Fibroblast of mammary gland (primary cell): ENCODE measurements at regions not wholly inside any gene's neighbourhood (a gene's known extent, or its start where the extent isn't known, plus 50 kb on each side); places are given as distances from the start of the nearest gene placed in this dataset.

ENCODE experiments used
- DNase-seq: peaks from one replicate; pipeline ENCODE4 v3.0.0-alpha.2; 2010; ENCODE audit warnings: low read depth
- H3K4me3 ChIP-seq: 2 replicates; pipeline ENCODE4 v1.5.1; 2011; ENCODE audit warnings: low read depth, mild to moderate bottlenecking, low read length, moderate library complexity; ENCODE audit not compliant: control insufficient read depth
- TF ChIP-seq, protein P1 (sequence below): conservative IDR thresholded peaks from 2 replicates; pipeline ENCODE4 v1.5.1; 2011; ENCODE audit warnings: low read depth, low read length, inconsistent platforms; ENCODE audit not compliant: control insufficient read depth, insufficient read depth

GRCh38 chr21:28410256-28410655, 582.4 kb downstream of the LTN1 start:
- no peak for DNase-seq
- H3K4me3 ChIP-seq, result no peak overlapping the region
- TF ChIP-seq, protein P1, sequence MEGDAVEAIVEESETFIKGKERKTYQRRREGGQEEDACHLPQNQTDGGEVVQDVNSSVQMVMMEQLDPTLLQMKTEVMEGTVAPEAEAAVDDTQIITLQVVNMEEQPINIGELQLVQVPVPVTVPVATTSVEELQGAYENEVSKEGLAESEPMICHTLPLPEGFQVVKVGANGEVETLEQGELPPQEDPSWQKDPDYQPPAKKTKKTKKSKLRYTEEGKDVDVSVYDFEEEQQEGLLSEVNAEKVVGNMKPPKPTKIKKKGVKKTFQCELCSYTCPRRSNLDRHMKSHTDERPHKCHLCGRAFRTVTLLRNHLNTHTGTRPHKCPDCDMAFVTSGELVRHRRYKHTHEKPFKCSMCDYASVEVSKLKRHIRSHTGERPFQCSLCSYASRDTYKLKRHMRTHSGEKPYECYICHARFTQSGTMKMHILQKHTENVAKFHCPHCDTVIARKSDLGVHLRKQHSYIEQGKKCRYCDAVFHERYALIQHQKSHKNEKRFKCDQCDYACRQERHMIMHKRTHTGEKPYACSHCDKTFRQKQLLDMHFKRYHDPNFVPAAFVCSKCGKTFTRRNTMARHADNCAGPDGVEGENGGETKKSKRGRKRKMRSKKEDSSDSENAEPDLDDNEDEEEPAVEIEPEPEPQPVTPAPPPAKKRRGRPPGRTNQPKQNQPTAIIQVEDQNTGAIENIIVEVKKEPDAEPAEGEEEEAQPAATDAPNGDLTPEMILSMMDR, result no peak

- DNase-seq, result peak; percentile 13
- no peak overlapping the region for H3K4me3 ChIP-seq
- TF ChIP-seq, protein P1, result no peak
These were observed 590.1 kb downstream of the LTN1 start for GRCh38 chr21:28402616-28402989.

DNA sequence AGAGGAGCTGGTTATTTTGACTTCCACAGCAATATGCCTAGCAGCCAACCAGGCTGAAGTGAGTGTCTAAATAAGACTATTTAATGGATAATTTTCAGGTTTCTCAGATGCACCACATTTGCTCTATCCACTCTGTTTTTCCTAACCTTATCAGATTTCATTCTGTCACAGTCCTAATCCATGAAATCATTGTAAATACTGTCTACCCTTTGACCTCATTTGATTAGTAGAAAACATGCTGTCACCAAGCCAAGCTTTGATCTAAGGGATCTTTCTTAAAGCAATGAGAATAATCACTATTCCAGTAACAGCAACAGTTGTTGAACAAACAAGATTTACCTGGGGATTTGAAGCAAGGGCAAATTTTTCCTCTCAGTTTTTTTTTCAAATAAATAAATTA, 595.6 kb downstream of the LTN1 start:
- no peak for DNase-seq
- no peak overlapping the region for H3K4me3 ChIP-seq
- TF ChIP-seq, protein P1, result no peak

DNA sequence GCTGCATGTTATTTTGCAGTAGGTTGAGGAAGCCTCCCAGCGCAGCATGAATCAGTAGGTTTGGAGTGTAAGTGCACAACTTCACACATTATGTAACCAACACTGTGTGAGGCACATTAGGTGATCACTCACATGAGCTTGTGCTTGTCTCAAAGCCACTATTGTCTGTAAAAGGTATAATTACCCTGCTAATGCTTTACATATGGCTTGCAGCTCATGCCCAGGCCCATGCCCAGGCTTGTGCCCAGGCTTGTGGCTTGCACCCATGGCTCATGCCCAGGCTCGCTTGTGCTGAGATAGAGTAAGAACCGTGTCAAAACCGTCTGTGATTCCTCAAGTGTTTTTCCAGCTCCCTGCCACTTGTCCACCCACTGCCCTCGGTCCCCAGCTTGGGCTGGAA, 596.3 kb downstream of the LTN1 start:
- no peak overlapping the region for H3K4me3 ChIP-seq
- no peak for DNase-seq
- TF ChIP-seq, protein P1, result no peak

- DNase-seq, result no peak
- no peak overlapping the region for H3K4me3 ChIP-seq
- TF ChIP-seq, protein P1, result no peak
These were observed 599.4 kb downstream of the LTN1 start for GRCh38 chr21:28393279-28393678.

DNA sequence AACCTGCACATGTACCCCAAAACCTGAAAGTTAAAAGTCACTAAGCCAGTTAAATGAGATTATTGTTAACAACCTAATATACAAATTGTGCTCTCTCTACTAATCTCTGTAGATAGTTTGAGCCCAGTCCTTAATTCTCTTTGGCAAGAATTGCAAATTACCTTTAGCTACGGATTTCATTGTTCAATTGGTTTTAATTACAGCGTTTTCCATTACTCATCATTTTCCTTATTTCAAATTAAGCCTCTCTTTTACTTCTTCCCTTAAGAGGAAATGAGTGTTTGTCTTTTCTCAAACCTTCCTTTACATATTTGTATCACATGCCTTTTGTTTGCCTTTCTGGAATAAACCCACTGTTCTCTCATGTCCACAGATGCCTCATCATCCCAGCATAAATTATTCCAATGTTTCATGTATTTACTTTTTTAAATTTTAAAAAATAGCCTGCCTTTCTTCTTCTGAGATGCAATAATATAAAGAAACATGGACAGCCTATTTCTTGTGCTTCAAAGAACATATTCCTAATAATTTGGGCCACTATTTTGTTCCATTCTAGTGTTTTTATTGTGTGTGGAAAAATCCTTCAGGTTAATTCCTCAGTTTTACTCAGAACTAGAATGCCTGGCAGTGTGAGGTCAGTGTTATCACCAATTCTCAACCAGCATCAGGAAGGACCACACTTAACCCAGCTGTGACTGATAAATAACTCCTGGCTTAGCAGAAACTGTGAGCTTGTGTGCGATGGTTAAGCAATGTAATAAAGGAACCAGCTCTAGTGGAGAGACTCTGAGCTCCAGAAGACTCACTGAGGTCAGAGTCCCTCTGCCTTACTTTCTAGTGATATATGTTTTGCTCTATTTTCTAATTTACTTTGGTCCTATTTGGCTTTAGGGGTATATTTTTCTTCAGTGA, 600.5 kb downstream of the LTN1 start:
- no peak overlapping the region for H3K4me3 ChIP-seq
- no peak for DNase-seq
- TF ChIP-seq, protein P1, result no peak
